GM18519 (cell line): ENCODE measurements at regions not wholly inside any gene's neighbourhood (a gene's known extent, or its start where the extent isn't known, plus 50 kb on each side); places are given as distances from the start of the nearest gene placed in this dataset.
"Not testable (repeated sequence)": the region's sequence is repeated elsewhere in the genome, so short reads cannot be mapped to it uniquely, and the experiment has no call there.

ENCODE experiments used
- ATAC-seq: cut with Tn5 transposase; IDR thresholded peaks from one replicate; pipeline ENCODE4 v1.9.1; 2021; ENCODE audit warnings: mild to moderate bottlenecking, moderate library complexity; ENCODE audit not compliant: unreplicated experiment, low FRiP score

DNA sequence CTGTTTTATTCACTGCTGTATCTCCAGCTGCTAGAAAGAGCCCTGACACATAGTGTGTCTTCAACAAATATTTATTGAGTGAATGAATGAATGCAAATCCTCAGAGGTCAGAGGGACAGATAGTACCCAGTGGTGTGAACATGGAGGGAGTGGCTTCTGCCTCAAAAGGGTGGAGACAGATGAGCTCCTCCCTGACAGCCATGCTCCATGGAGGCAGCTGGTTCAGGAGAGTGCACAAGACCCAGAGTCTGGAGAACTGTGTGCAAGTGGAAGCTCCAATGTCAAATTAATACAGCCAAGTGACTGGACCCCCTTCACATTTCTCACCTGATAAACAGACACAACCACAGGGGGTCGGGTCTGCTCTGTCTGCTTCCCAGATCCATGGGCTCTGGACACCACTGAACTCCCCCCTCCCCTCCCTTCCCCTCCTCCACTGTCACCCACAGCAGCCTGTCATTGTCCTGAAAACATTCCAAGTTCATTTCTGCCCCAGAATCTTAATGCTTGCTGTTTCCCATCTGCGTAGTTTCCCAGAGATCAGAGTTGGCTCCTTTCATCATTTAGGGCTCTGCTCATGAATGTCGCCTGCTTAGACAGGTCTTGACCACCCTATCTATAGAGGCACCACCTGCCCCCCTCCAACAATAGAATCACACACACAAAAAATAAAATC is 312.9 kb upstream of the PODXL start:
- no peak for ATAC-seq

DNA sequence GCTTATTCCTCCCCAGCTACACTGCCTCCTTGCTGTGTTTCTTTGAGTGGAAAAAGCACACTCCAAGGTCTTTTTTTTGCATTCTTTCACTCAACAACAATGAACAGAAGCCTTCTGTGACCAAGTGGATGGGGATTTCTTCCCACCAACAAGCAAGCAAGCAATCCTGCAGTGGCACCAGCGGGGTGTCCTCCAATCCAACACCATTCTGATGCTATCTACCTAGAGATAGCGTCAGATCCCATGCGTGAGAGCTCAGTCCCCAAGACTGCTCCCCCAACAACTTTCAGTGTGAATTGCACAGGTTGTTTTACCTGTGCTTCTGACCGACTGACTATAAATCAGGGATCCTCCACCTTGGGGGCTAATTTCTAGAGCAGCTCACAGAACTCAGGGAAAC is 311.0 kb upstream of the PODXL start:
- ATAC-seq = no peak

DNA sequence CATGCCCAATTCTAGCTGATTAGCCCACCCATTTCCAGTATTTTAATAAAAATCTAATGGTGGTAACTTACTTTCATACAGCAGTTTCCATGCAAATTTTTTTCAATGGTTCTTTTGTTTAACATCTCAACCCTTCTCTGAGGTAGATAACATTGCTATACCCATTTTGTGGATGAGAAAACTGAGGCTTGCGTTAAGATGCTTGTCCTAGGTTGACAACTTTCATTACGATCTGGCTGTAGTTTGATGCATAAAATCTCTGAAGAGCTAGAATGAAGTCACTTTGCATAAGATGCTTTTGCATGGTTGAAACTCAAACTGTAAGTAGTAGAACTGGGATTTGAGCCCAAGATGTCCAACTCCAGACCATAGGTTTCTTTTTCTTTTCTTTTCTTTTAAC is 309.5 kb upstream of the PODXL start:
- ATAC-seq = no peak

DNA sequence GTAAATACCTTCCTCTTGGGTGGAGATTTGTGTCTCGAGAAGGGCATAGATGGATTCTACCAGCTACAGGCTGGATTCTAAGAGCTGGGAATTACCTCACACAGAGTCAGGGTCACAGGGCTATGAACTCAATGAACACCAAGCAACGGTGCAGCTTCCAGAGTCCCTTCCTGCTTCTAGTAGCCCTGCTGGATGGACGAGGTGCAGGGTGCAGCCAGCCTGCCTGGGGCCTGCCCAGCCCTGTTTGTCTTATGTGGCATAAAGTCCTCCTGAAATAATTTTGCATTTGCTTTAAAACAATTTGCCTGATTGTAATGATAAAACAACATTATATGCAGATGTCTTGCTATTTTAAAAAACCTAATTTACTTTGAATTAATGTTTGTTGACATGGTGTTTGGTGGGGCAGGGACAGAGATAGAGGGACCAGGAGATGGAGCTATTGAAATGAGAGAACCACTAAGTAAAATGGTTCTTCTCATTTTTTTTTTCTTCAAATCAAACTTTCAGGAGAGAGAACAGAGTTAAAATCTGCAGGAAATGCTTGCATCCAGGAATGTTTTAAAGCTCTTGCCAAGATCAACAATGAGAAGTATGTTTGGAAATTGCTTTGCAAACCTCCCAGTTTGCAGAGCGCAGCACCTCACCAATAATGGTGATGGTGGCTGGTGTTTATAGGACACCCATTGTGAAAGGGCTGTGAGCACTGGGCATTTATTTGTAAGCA is 305.4 kb upstream of the PODXL start:
- ATAC-seq = no peak

DNA sequence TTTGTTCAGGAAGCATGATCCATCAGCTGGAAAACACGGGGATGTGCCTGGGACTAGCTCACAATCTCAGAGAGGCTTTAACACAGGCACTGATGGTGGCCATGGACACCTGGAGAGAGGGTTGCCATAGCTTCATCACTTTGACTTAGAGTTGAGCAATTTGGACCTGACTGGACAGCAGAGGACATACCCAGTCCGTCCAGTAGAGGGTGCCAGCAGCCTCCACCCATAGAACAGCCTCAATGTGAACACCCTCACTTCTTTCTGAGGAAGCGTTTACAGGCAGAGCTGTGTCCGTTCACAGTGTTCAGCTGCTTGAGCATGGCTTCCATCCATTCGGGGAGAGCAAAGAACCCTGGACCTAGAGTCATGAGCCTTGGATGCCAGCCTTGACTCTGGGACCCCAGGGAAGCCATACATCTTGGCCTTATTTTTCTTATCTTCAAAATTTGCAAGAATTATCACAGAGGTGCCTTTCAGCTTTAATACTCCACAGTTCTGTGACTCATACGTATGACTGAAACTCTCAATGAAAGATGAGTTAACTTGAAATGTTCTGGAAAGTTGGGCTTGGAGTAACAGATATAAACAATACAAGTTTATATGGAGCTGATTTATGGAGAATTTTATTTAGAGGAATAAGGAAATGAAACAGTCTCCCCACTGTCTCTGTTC is 302.9 kb upstream of the PODXL start:
- ATAC-seq = peak; percentile 88

DNA sequence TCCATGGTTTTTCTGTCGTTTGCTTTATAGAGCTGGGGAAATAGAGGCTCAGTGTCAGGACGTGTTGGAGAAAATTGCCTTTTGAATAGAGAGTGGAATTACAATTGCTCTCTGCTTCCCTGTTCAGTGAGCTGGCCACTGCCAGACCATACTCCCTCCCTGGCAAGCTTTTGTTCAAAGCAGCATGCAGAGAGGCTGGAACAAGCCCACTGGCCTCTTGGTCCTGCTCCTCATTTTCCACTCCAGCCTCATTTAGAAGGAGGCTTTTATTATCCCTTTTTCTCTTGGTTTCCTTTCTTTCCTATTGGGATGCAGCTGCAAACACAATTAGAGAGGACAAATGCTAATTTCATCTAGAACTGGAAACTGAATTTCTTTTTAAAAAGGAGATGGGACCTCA is 302.2 kb upstream of the PODXL start:
- no peak for ATAC-seq

DNA sequence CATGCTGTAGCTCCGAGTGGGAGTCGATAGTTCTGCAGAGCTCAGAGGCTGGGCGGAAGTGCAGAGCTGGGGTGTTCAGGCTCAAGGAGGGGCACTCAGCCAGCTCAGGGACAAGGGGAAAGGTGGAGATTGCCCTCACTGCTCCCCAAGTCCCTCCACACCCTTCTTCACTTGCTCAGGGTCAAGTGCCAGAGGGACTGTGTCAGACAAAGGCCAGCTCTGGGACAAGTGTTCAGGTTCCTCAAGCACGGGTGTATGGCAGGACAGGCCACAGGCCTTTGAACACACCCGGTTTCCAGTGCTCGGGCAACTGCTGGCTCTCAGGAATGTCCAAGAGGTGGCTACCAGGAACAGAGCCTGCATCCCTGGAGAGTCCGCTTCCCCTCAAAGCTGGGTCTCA is 293.0 kb upstream of the PODXL start:
- no peak for ATAC-seq

DNA sequence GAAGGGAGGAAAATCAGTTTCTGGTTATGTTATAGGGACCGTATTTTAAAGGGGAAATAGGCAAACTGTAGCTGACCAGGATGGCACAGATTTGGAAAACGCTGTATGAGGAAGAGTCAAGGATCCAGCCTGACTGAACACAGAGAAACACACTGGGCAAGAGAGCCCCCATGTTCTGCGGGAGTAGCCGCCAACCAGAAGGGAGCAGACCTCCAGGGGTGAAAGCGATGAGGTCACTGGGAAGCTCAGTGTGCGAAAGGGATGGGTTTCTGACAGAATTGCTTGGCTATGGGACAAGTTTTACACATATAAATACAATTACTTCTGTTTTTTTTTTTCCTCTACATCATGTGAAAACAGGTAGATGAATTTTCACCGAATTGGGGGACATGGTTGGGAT is 291.6 kb upstream of the PODXL start:
- no peak for ATAC-seq

DNA sequence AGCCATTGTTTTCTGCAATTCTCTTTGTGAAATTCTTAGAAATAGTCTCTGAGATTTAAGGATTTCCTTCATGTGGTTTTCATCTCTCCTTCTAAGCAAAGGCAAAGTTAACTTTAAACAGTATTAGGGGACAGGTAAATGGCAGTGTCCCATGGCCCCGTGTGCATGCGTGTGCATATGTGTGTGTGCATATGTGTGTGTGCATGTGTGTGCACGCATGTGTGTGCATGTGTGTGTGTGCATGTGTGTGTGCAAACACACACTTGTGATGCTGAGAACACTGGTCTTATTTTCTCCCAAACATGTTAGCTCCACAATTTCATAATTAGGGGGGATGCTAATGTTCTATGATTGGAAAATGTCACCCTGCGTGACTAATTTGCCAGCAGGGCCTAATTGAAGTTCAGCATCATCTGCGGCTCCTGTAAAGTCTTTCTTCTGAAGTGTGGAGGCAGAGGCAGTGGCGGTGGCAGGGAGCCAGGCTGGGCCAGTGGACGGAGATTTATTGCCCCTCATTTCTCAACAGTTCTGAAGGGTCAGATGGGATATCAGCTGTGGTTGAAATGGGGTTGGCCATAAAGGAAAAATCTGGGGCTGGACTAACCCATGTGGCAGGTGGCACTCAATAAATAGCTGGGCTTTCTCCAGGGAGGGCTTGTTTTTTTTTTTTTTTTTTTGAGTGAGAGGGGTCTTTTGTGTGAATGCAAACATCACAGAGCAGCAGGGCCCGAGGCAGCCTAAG is 289.3 kb upstream of the PODXL start:
- no peak for ATAC-seq

DNA sequence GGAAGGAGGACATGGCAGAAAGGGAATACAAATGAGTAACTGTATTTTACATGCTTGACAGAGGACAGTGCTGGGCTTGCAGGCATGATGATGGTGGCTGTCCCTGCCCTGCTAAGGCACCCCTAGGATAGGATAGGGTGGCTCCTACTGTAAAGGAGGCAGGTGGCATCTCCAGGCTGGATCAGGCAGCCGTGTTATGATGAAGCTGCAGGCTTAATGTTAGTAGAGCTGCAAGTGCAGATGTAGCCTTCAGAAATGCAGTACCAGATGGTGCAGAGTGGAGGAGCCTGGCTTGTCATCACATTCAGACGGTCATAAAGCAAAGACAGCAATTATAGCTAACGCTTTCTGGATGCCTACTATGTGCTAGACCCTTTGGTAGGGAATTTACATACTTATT is 287.9 kb upstream of the PODXL start:
- no peak for ATAC-seq

DNA sequence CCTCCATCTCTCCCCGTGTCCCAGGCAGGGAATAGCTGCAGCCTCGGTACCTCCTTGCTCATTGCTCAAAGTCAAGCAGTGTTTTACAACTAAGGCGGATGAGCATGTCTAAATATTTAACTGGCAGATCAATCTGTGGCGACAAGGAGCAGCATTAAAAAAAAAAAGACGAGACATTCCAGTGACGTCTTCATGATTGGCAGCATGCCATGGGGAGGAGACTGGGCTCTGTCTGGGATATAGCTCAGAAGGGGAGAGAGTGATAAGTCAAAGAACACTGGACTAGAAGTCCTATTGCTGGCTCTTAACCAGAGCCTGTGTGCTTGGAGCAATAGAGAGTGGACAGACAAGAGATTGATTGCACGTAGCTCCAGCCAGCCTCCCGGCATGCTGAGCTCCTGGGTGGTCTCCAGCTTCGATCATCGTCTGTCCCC is 287.5 kb upstream of the PODXL start:
- no peak for ATAC-seq

DNA sequence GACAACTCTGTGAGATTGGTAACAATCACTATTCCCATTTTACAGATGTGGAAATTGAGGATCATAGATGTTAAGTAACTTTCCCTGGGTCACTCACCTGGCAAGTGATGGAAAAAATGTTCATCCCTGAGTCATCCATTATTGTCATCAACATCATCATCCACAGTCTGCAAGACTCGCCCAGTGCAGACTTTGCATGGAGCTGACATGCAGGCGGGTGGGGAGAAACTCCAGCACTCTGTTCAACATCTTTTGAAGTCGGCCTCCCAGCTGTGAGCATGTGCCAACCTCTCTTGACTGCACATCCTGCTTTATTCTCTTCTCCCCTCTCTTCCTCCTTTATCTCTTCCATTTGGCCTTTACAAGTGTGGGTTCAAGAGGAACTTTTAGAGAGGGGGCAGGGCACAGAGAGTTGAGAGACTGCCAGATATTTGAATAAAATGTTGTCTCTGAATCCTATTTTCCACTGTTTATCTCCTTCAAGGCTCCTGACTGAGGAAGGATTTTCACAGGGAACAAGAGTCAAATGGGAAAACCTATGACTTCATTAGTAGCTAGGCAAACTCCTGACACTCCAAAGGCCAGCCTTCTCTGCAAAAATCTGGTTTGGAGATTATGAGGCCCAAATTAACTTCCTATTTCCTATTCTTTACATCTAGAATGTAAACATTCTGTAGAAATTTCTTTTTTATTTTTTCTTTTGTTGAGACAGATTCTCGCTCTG is 283.7 kb upstream of the PODXL start:
- no peak for ATAC-seq

DNA sequence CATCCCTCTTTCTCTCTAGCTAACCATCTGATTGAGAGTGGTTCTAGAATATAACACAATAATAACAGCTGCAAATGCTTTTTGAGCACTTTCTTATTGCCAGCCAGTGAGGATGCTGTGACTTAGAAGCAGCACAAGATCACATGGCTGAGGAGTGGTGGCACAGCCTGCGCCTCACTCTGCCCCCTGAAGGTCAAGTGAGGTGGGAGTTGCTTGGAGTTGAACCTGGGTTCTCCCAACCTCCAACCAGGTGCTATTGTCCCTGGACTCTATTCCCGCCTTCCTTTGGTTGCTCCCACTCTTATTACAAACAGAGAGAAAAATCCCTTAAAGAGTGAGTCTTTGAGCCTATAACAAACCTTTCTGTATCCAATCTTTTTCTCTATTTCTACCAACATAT is 280.3 kb upstream of the PODXL start:
- ATAC-seq = no peak

DNA sequence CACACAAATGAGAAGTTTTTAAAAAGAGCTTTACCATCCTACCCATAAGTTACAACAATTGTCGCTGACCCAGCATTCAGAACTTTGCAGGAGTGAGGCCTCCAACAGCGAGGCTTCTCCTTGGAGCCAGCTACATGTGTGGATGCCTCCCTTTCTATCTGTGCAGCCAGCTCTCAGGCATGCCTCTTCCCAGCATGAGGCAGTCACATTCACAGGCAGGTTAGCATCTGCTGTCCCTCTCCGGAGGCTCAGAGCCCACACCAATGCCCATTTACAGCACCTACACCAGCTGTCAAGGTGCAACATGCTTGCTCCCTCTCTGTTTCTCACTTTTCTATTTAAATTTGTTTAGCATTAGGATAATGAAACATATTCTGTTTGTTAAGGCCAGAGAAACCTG is 278.7 kb upstream of the PODXL start:
- ATAC-seq = no peak

DNA sequence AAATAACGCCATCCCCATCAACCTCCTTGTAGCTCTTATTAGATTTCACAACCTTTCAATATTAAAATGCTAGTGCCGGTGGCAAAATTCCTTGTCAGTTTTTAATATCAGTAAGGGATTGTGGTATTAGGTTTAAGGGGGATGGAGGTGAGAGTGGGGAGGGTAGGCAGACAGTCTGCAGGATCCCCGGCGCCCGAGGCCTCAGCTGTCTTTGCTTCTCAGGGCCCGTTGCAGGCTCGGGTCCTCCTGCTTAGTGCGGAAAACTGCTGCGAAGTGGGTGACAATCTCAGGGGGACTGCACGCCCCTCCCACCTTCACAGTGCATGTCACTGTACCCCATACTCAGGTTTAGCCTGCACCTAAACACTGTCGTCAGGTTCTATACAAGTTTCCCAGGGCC is 274.3 kb upstream of the PODXL start:
- ATAC-seq = no peak

DNA sequence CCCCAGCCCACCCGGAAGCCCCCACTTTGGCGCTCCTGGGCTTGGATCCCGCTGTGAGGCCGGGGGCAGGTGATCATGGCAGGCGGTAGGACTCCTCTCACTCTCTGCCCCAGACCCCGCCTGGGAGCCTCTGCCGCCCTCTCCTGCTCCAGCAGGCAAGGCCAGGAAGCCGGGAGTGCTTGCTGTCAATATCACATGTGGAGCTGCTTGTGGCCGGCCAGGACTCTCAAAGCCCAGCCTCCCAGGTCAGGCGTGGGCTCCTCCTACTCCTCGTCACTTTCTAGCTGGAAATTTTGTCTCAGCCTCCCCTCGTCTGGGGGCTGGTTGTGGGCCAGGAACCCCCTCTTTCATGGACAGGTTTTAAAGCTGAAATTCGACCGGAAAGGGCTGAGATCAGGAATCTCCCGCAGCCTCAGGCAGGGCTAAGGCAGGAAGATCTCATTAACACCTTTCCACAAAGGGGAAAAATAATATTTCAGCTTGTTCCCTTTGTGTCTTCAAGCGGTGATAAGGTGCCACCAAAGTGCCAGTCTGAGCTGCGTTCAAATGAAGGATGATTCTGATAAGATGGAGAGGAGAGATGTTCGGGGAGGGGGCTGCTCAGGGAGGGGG is 273.6 kb upstream of the PODXL start:
- ATAC-seq = no peak

DNA sequence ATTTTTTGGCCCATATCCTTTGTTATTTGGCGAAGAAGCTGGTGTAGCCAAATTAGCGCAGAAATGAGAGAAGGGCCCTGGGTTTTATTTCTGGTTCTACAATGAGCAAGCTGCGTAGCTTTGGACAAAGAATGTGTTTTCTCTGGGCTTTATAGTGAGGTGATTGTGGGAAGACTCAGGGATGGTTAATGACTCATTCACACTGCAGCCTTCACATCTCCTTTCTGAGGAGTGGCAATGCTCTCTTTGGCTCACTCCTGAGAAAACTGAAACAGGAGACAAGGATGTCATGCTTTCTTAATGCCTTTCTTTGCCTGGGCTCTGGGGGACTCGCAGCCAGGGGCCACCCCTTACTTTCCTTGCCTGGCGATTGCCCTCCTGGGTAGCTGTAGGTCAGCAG is 271.0 kb upstream of the PODXL start:
- ATAC-seq = no peak

DNA sequence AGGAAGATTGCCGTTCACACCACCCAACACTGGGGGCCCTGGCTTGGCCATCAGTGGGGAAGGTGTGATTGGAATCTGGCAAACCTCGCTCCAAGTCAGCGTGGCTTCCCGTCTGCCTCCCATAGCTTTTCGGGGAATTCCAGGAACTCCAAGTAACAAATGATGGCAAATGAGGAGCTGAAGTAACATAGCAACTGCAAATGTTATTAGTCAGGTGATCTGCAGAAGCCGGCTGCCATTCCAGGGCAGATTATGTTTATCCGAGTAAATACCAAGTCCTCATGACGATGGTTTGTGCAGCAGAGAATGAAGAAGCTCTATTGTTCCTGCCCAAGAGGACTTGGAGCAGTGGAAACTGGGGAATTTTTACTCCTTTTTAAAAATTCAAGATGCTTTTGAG is 270.5 kb upstream of the PODXL start:
- ATAC-seq = no peak

DNA sequence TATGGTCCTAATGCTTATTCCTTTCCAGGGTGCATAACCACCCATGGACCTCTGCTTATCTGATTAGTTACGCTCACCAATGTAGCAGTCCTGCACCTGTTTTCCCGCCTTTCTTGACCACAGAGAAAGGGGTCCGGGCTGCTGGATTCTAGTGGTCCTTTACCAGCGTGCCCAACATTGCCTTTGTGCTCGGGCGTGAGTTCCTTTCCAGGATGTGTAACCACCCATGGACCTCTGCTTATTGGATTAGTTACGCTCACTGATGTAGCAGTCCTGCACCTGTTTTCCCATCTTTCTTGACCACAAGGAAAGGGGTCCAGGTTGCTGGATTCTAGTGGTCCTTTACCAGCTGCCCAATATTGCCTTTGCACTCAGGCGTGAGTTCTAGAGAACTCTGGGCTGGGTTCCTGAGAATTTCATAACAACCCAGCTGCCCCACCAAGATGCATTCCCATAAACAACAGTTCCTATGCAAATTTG is 267.6 kb upstream of the PODXL start:
- ATAC-seq = not testable (repeated sequence)

DNA sequence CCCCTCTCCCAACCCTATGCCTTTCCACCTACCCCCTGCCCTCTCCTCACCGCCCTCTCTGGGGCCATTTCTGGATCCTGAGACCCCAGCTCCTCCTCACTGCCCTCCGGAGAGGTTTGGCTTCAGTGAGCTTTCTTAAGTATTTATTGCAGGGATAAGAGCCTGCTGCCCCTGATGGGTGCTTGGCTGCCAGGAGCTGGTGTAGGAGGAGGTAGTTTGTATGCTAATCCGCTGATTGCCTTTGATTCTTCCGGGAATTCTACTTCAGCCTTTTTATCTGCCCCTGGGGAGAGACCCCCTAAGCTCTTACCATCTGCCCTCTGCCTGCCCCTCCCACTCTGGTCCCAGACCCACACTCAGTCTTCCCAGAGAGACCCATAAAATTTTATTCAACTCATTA is 263.5 kb upstream of the PODXL start:
- ATAC-seq = no peak
